ENCODE measurements at regions not wholly inside any gene's neighbourhood (a gene's known extent, or its start where the extent isn't known, plus 50 kb on each side); places are given as distances from the start of the nearest gene placed in this dataset.

GRCh38 chr10:4121502-4122380 lies 336.7 kb upstream of the KLF6 start:
- no peak for TF ChIP-seq TCF12 (IDR thresholded peaks at IDR 0.05; ENCODE audit: low read depth)
- no peak for TF ChIP-seq ZBTB7A (IDR thresholded peaks at IDR 0.05; ENCODE audit: low read depth)
- TF ChIP-seq FOXM1 (IDR thresholded peaks at IDR 0.05; ENCODE audit: borderline replicate concordance, low read depth), result no peak
- no peak for TF ChIP-seq NFIC (IDR thresholded peaks at IDR 0.05)
- no peak for TF ChIP-seq CREB1 (IDR thresholded peaks at IDR 0.05; ENCODE audit: low read depth)
- no peak for TF ChIP-seq EGR1 (IDR thresholded peaks at IDR 0.05)

- TF ChIP-seq, protein P1, sequence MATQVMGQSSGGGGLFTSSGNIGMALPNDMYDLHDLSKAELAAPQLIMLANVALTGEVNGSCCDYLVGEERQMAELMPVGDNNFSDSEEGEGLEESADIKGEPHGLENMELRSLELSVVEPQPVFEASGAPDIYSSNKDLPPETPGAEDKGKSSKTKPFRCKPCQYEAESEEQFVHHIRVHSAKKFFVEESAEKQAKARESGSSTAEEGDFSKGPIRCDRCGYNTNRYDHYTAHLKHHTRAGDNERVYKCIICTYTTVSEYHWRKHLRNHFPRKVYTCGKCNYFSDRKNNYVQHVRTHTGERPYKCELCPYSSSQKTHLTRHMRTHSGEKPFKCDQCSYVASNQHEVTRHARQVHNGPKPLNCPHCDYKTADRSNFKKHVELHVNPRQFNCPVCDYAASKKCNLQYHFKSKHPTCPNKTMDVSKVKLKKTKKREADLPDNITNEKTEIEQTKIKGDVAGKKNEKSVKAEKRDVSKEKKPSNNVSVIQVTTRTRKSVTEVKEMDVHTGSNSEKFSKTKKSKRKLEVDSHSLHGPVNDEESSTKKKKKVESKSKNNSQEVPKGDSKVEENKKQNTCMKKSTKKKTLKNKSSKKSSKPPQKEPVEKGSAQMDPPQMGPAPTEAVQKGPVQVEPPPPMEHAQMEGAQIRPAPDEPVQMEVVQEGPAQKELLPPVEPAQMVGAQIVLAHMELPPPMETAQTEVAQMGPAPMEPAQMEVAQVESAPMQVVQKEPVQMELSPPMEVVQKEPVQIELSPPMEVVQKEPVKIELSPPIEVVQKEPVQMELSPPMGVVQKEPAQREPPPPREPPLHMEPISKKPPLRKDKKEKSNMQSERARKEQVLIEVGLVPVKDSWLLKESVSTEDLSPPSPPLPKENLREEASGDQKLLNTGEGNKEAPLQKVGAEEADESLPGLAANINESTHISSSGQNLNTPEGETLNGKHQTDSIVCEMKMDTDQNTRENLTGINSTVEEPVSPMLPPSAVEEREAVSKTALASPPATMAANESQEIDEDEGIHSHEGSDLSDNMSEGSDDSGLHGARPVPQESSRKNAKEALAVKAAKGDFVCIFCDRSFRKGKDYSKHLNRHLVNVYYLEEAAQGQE (IDR thresholded peaks at IDR 0.05; ENCODE audit: low read depth), result no peak
- TF ChIP-seq TEAD4 (IDR thresholded peaks at IDR 0.05), result no peak
- TF ChIP-seq FOXM1 (IDR thresholded peaks at IDR 0.05; ENCODE audit: borderline replicate concordance, low read depth), result no peak
- no peak for TF ChIP-seq EGR1 (IDR thresholded peaks at IDR 0.05)
- TF ChIP-seq RAD21 (IDR thresholded peaks at IDR 0.05; ENCODE audit: low read depth), result no peak
- TF ChIP-seq CEBPB (IDR thresholded peaks at IDR 0.05), result no peak
- TF ChIP-seq NFIC (IDR thresholded peaks at IDR 0.05), result no peak
- no peak for TF ChIP-seq MAX (IDR thresholded peaks at IDR 0.05)
- no peak for TF ChIP-seq TCF12 (IDR thresholded peaks at IDR 0.05; ENCODE audit: low read depth)
- no peak for TF ChIP-seq ZBTB7A (IDR thresholded peaks at IDR 0.05; ENCODE audit: low read depth)
- TF ChIP-seq TAF1 (IDR thresholded peaks at IDR 0.05; ENCODE audit: low read depth), result no peak
- no peak for TF ChIP-seq CREB1 (IDR thresholded peaks at IDR 0.05; ENCODE audit: low read depth)
- no peak for TF ChIP-seq EP300 (IDR thresholded peaks at IDR 0.05; ENCODE audit: borderline replicate concordance)
- no peak for TF ChIP-seq YY1 (IDR thresholded peaks at IDR 0.05; ENCODE audit: low read depth)
- no peak for TF ChIP-seq USF1 (IDR thresholded peaks at IDR 0.05)
These were observed 335.3 kb upstream of the KLF6 start for GRCh38 chr10:4120096-4120853.

- TF ChIP-seq TAF1 (IDR thresholded peaks at IDR 0.05; ENCODE audit: low read depth) (no peak), ZBTB7A (IDR thresholded peaks at IDR 0.05; ENCODE audit: low read depth) (no peak), NFIC (IDR thresholded peaks at IDR 0.05) (no peak), EGR1 (IDR thresholded peaks at IDR 0.05) (no peak), EP300 (IDR thresholded peaks at IDR 0.05; ENCODE audit: borderline replicate concordance) (no peak)
These were observed 334.1 kb upstream of the KLF6 start for GRCh38 chr10:4119107-4119506.

DNA sequence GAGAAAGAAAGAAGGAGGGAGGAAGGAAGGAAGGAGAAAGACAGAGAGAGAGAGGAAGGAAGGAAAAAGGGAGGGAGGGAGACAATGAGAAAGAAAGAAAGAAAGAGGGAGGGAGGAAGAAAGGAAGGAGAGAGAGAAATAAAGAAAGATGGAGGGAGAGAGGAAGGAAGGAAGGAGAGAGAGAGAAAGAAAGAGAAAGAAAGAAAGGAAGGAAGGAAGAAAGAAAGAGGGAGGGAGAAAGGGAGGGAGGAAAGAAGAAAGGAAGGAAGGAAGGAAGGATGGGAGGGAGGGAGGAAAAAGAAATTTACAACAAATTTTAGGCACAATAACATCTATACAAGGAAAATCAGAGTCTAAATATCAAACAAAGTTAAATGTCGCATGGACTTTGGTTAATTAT lies 332.6 kb upstream of the KLF6 start:
- no peak for TF ChIP-seq FOXM1 (IDR thresholded peaks at IDR 0.05; ENCODE audit: borderline replicate concordance, low read depth)
- no peak for TF ChIP-seq EP300 (IDR thresholded peaks at IDR 0.05; ENCODE audit: borderline replicate concordance)
- no peak for TF ChIP-seq USF1 (IDR thresholded peaks at IDR 0.05)
- TF ChIP-seq, protein P1 (IDR thresholded peaks at IDR 0.05; ENCODE audit: low read depth), result no peak
- TF ChIP-seq TAF1 (IDR thresholded peaks at IDR 0.05; ENCODE audit: low read depth), result no peak
- no peak for TF ChIP-seq TEAD4 (IDR thresholded peaks at IDR 0.05)
- TF ChIP-seq CREB1 (IDR thresholded peaks at IDR 0.05; ENCODE audit: low read depth), result no peak
- no peak for TF ChIP-seq RAD21 (IDR thresholded peaks at IDR 0.05; ENCODE audit: low read depth)
- no peak for TF ChIP-seq ZBTB7A (IDR thresholded peaks at IDR 0.05; ENCODE audit: low read depth)
- no peak for TF ChIP-seq TCF12 (IDR thresholded peaks at IDR 0.05; ENCODE audit: low read depth)

- TF ChIP-seq EP300 (IDR thresholded peaks at IDR 0.05; ENCODE audit: borderline replicate concordance) (no peak), RAD21 (IDR thresholded peaks at IDR 0.05; ENCODE audit: low read depth) (no peak), EGR1 (IDR thresholded peaks at IDR 0.05) (no peak), USF1 (IDR thresholded peaks at IDR 0.05) (no peak), TCF12 (IDR thresholded peaks at IDR 0.05; ENCODE audit: low read depth) (no peak), TAF1 (IDR thresholded peaks at IDR 0.05; ENCODE audit: low read depth) (no peak)
These were observed 326.6 kb upstream of the KLF6 start for GRCh38 chr10:4111643-4112042.

Data from Ishikawa (cell line).